Panc1 (cell line): ENCODE measurements at regions not wholly inside any gene's neighbourhood (a gene's known extent, or its start where the extent isn't known, plus 50 kb on each side); places are given as distances from the start of the nearest gene placed in this dataset.

Experiments
- ATAC-seq: fragments of 200-7000 bp; cut with Tn5 transposase; 2 replicates; pipeline ENCODE4 v1.9.1; 2020; ENCODE audit warnings: mild to moderate bottlenecking, moderate library complexity
- BruUV-seq: library from RNA; stranded (reverse); fragments of 400-500 nt; replicated peaks from 2 replicates; lab custom pipeline; 2021; lab: Mats Ljungman, UMichigan
- CTCF ChIA-PET: fragments of 300-600 bp; sonication (Branson Sonifier 250); formaldehyde crosslinking; loops from one replicate; lab custom pipeline; 2022; ENCODE audit warnings: antibody characterized with exemption; lab: Charles Lee
- POLR2A ChIA-PET: fragments of 300-600 bp; sonication (Branson Sonifier 250); formaldehyde crosslinking; loops from one replicate; lab custom pipeline; 2022; ENCODE audit warnings: antibody characterized with exemption; lab: Charles Lee
- DNase-seq: peaks from one replicate; pipeline ENCODE4 v3.0.0-alpha.2; 2010; ENCODE audit warnings: low read depth, low spot score
- H3K27ac ChIP-seq: 2 replicates; pipeline ENCODE4 v1.5.1; 2011; ENCODE audit warnings: mild to moderate bottlenecking, low read length, inconsistent platforms
- H3K27me3 ChIP-seq: fragments of 200-500 bp; sonication (Bioruptor generic); 2 replicates; pipeline ENCODE4 v1.6.0; 2014; ENCODE audit warnings: low read length, inconsistent platforms; ENCODE audit not compliant: control insufficient read depth, insufficient read depth
- H3K36me3 ChIP-seq: fragments of 200-500 bp; sonication (Bioruptor generic); 2 replicates; pipeline ENCODE4 v1.5.1; 2014; ENCODE audit warnings: inconsistent platforms, mild to moderate bottlenecking, low read length, moderate library complexity; ENCODE audit not compliant: control insufficient read depth, insufficient read depth
- H3K4me1 ChIP-seq: 2 replicates; pipeline ENCODE4 v1.5.1; 2011; ENCODE audit warnings: inconsistent platforms, mild to moderate bottlenecking, low read length, moderate library complexity; ENCODE audit not compliant: control insufficient read depth, insufficient read depth
- H3K4me3 ChIP-seq, 2 experiments: 2 replicates each; pipeline ENCODE4 v1.5.1; 2011 to 2012; ENCODE audit warnings: low read depth in 2 of 2, low read length in 2 of 2, mild to moderate bottlenecking in 2 of 2, inconsistent platforms in 1 of 2, moderate library complexity in 1 of 2
- H3K9me3 ChIP-seq: fragments of 200-500 bp; sonication (Bioruptor generic); 2 replicates; pipeline ENCODE4 v1.5.1; 2014; ENCODE audit warnings: low read depth, mild to moderate bottlenecking, inconsistent platforms, low read length, moderate library complexity; ENCODE audit not compliant: control insufficient read depth, insufficient read depth
- CTCF ChIP-seq: fragments of 450-650 bp; IDR thresholded peaks from 2 replicates; pipeline ENCODE4 v1.5.1; 2017; ENCODE audit warnings: mild to moderate bottlenecking
- POLR2AphosphoS5 ChIP-seq: IDR thresholded peaks from 2 replicates; pipeline ENCODE4 v1.6.1; 2012; ENCODE audit warnings: mild to moderate bottlenecking, low read depth, low read length, moderate library complexity
- REST ChIP-seq, 2 experiments: IDR thresholded peaks; 2 replicates each; pipeline ENCODE4 v1.6.1; 2011 to 2012; ENCODE audit warnings: low read depth in 2 of 2, control low read depth in 1 of 2, low read length in 1 of 2, mild to moderate bottlenecking in 1 of 2, moderate library complexity in 1 of 2; ENCODE audit not compliant: insufficient read depth in 1 of 2
- SIN3A ChIP-seq: IDR thresholded peaks from 2 replicates; pipeline ENCODE4 v1.6.1; 2012; ENCODE audit warnings: low read depth, mild to moderate bottlenecking, low read length, moderate library complexity, borderline replicate concordance; ENCODE audit not compliant: insufficient read depth
- TCF7L2 ChIP-seq: IDR thresholded peaks from 2 replicates; pipeline ENCODE4 v1.6.1; 2011; ENCODE audit warnings: mild to moderate bottlenecking, low read depth, low read length, inconsistent platforms
- in situ Hi-C: cut with HindIII; loops from 2 replicates; pipeline ENCODE4 v1.10.0; 2016; ENCODE audit warnings: low sequenced_read_pairs, low pct_unique_long_range_greater_than_20kb
- intact Hi-C: fragments of 100-400 bp; cut with micrococcal nuclease; formaldehyde crosslinking; loops from one replicate; pipeline ENCODE4 v1.10.0; 2022; ENCODE audit not compliant: unreplicated experiment

GRCh38 chr7:46494441-46494840 is 573.4 kb upstream of the IGFBP3 start:
- intact Hi-C loops (loop anchor here (10.0 kb wide), 1 partner anchor 570 kb away; the partner anchor contains the start of gene IGFBP3), in situ Hi-C loops (no loop called here)
- ATAC-seq (no peak), DNase-seq (no peak)
- Histone ChIP-seq H3K9me3 (no peaks in the 10 kb centered on the region; the same call in 1 of the 2 replicates), H3K36me3 (no peaks in the 10 kb centered on the region), H3K4me1 (no peaks in the 10 kb centered on the region), H3K27ac (no peak overlapping the region), H3K27me3 (no peaks in the 10 kb centered on the region), H3K4me3 (no peak overlapping the region)
- CTCF ChIA-PET: no interaction called here
- BruUV-seq: no TSS peak
- TF ChIP-seq POLR2AphosphoS5 (no peak), TCF7L2 (no peak)
- POLR2A ChIA-PET: no interaction called here

GRCh38 chr7:46494028-46494427 is 573.0 kb upstream of the IGFBP3 start:
- DNase-seq (no peak), ATAC-seq (no peak)
- Histone ChIP-seq H3K9me3 (no peaks in the 10 kb centered on the region; the same call in 1 of the 2 replicates), H3K36me3 (no peaks in the 10 kb centered on the region), H3K27ac (no peak overlapping the region), H3K4me1 (no peaks in the 10 kb centered on the region), H3K27me3 (no peaks in the 10 kb centered on the region), H3K4me3 (no peak overlapping the region)
- TF ChIP-seq REST (IDR thresholded peaks at IDR 0.05; ENCODE audit: insufficient read depth in 1 of 2, low read depth in 2 of 2, low read length in 1 of 2) (no peak), POLR2AphosphoS5 (no peak), CTCF (no peak), TCF7L2 (no peak)
- no TSS peak for BruUV-seq
- CTCF ChIA-PET: interaction anchor here (0.7 kb wide), 1 partner anchor 386 kb away, joined by 6 read pairs; no protein-coding TSS in a partner anchor
- intact Hi-C loops: loop anchor here (10.0 kb wide), 1 partner anchor 569 kb away; the partner anchor contains the start of gene IGFBP3
- POLR2A ChIA-PET: no interaction called here
- in situ Hi-C loops: no loop called here

- Histone ChIP-seq H3K27me3 (no peaks in the 10 kb centered on the region), H3K4me3 (no peak overlapping the region), H3K9me3 (no peaks in the 10 kb centered on the region; the same call in 1 of the 2 replicates), H3K27ac (no peak overlapping the region), H3K4me1 (no peaks in the 10 kb centered on the region), H3K36me3 (no peaks in the 10 kb centered on the region)
- no TSS peak for BruUV-seq
- DNase-seq (no peak), ATAC-seq (no peak)
- CTCF ChIA-PET: interaction anchor here (0.7 kb wide), 1 partner anchor 387 kb away, joined by 6 read pairs; no protein-coding TSS in a partner anchor
- TF ChIP-seq TCF7L2 (no peak), SIN3A (no peak), POLR2AphosphoS5 (no peak), REST (IDR thresholded peaks at IDR 0.05; ENCODE audit: insufficient read depth in 1 of 2, low read depth in 2 of 2, low read length in 1 of 2) (no peak), CTCF (no peak)
- POLR2A ChIA-PET: no interaction called here
- in situ Hi-C loops: no loop called here
- intact Hi-C loops: loop anchor here (10.0 kb wide), 1 partner anchor 568 kb away; the partner anchor contains the start of gene IGFBP3
These were observed 572.1 kb upstream of the IGFBP3 start for GRCh38 chr7:46493196-46493595.
